ENCODE measurements at regions not wholly inside any gene's neighbourhood (a gene's known extent, or its start where the extent isn't known, plus 50 kb on each side); places are given as distances from the start of the nearest gene placed in this dataset.

GRCh38 chr1:8205771-8206170, 112.1 kb upstream of the SLC45A1 start:
- TF ChIP-seq, protein P1, sequence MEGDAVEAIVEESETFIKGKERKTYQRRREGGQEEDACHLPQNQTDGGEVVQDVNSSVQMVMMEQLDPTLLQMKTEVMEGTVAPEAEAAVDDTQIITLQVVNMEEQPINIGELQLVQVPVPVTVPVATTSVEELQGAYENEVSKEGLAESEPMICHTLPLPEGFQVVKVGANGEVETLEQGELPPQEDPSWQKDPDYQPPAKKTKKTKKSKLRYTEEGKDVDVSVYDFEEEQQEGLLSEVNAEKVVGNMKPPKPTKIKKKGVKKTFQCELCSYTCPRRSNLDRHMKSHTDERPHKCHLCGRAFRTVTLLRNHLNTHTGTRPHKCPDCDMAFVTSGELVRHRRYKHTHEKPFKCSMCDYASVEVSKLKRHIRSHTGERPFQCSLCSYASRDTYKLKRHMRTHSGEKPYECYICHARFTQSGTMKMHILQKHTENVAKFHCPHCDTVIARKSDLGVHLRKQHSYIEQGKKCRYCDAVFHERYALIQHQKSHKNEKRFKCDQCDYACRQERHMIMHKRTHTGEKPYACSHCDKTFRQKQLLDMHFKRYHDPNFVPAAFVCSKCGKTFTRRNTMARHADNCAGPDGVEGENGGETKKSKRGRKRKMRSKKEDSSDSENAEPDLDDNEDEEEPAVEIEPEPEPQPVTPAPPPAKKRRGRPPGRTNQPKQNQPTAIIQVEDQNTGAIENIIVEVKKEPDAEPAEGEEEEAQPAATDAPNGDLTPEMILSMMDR (IDR thresholded peaks at IDR 0.05; ENCODE audit: insufficient read depth, low read length, poor library complexity, severe bottlenecking): no peak
- TF ChIP-seq EZH2phosphoT487 (conservative IDR thresholded peaks at IDR 0.05; ENCODE audit: low read length): no peak
